ENCODE measurements at regions not wholly inside any gene's neighbourhood (a gene's known extent, or its start where the extent isn't known, plus 50 kb on each side); places are given as distances from the start of the nearest gene placed in this dataset.

DNA sequence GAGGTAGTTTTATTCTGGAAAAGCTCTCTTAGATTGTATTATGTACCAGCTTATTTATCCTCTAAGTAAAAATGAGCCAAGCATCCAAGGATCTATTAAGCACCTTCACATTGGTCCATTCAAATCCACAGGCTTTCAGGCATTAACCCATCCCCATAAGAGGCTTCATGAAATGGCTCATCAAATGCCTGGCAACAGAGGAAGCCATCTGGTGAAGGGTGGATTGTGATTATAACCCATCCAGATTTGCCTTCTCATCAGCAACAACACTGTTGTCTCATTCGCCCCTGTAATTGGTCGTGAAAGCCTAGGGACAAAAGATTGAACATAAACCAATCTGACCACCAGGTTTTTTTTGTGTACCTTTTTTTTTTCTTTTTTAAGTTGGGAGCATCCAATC lies 134.3 kb upstream of the TACR1 start:
- Histone ChIP-seq H3K36me3 (no peaks in the 10 kb centered on the region), H3K27ac (no peak overlapping the region), H3K9me3 (no peaks in the 10 kb centered on the region), H3K27me3 (no peaks in the 10 kb centered on the region), H3K4me3 (ENCODE audit: low read depth in 1 of 2, low read length in 1 of 2) (no peak overlapping the region), H3K4me1 (ENCODE audit: control insufficient read depth in 1 of 2, insufficient read depth in 1 of 2, low read depth in 1 of 2, low read length in 1 of 2) (no peaks in the 10 kb centered on the region)
- TF ChIP-seq, protein P1, sequence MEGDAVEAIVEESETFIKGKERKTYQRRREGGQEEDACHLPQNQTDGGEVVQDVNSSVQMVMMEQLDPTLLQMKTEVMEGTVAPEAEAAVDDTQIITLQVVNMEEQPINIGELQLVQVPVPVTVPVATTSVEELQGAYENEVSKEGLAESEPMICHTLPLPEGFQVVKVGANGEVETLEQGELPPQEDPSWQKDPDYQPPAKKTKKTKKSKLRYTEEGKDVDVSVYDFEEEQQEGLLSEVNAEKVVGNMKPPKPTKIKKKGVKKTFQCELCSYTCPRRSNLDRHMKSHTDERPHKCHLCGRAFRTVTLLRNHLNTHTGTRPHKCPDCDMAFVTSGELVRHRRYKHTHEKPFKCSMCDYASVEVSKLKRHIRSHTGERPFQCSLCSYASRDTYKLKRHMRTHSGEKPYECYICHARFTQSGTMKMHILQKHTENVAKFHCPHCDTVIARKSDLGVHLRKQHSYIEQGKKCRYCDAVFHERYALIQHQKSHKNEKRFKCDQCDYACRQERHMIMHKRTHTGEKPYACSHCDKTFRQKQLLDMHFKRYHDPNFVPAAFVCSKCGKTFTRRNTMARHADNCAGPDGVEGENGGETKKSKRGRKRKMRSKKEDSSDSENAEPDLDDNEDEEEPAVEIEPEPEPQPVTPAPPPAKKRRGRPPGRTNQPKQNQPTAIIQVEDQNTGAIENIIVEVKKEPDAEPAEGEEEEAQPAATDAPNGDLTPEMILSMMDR (IDR thresholded peaks at IDR 0.05), result no peak

DNA sequence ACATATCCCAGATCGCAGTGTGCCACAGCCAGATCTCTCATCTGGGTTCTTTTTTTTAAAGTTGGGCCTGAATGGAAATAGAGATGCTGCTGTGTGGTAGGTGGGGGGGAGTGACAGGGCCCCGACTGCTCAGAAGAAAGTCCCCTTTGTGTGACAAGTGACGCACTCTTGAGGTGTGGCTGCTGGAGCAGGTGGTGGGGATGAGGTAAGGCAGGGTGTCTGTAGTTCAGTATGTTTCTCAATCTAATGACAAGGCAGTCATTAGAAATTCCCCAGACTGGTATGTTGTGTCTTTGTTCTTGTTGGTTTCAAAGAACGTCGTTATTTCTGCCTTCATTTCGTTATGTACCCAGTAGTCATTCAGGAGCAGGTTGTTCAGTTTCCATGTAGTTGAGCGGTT lies 128.8 kb upstream of the TACR1 start:
- Histone ChIP-seq H3K36me3 (no peaks in the 10 kb centered on the region), H3K9me3 (no peaks in the 10 kb centered on the region), H3K27ac (no peak overlapping the region), H3K27me3 (no peaks in the 10 kb centered on the region), H3K4me3 (ENCODE audit: low read depth in 1 of 2, low read length in 1 of 2) (no peak overlapping the region), H3K4me1 (ENCODE audit: control insufficient read depth in 1 of 2, insufficient read depth in 1 of 2, low read depth in 1 of 2, low read length in 1 of 2) (no peaks in the 10 kb centered on the region)
- TF ChIP-seq, protein P1 (IDR thresholded peaks at IDR 0.05), result no peak

DNA sequence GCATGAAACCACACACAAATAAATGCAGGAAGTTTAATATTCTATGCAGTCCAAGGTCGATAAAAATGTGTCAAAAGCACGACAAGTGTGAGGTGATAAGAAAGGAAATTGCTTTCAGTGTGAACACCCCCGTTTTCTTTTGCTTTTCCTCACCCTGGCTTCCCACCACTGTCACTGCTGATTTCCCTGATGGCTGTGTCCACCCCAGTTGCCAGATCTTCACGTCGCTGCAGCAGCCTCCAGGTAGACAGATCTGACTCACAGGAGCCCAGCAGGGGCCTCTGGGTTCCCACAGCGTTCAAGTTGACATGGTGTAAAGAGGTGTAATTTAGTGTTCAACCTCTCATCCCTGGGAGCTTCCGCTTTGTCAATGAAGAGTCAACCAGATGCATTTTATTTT lies 128.0 kb upstream of the TACR1 start:
- TF ChIP-seq, protein P1 (IDR thresholded peaks at IDR 0.05), result no peak
- H3K4me3 ChIP-seq (ENCODE audit: low read depth in 1 of 2, low read length in 1 of 2), result no peak overlapping the region
- no peaks in the 10 kb centered on the region for H3K4me1 ChIP-seq (ENCODE audit: control insufficient read depth in 1 of 2, insufficient read depth in 1 of 2, low read depth in 1 of 2, low read length in 1 of 2)
- H3K27me3 ChIP-seq, result no peaks in the 10 kb centered on the region
- no peak overlapping the region for H3K27ac ChIP-seq
- H3K36me3 ChIP-seq, result no peaks in the 10 kb centered on the region
- H3K9me3 ChIP-seq, result no peaks in the 10 kb centered on the region

DNA sequence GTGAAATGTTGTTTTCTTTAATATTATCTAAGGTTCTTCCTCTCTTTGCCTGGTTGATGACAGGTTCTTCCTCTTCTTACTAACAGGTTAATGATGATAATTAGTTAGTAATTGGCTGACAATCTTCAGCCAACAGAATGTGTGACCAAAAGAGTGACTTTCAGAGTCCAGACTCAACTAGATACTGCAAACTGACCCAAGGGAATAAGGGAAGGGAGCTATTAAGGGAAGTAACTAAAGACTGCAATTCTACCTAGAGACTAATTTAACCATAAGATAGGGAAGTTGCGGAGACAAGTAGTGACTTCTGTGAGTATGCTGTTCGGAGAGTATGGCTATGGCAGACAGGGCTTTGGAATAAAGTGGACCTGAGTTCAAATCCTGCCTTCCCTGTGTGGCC lies 127.3 kb upstream of the TACR1 start:
- TF ChIP-seq, protein P1 (IDR thresholded peaks at IDR 0.05), result no peak
- Histone ChIP-seq H3K9me3 (no peaks in the 10 kb centered on the region), H3K27me3 (no peaks in the 10 kb centered on the region)

DNA sequence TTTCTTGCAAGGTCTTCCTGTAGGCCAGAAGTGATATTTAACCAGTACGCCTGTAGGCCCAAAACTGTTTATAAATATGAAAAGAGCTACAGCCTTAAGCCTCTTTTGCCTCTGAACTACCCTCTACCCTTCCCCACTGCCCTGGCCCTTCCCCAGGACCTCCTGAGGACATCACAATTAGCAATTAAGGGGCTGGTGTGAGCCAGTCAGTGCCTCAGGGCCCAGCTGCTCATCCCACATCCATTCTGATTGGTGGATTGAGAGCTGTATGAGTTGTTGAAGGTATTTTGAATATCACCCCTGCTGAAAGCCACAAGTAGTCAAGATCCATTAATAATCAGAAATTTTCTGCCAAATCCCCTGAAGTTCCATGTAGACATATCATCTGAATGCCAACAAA lies 126.3 kb upstream of the TACR1 start:
- H3K9me3 ChIP-seq, result no peaks in the 10 kb centered on the region

More for the DNA sequence above, 127.3 kb upstream of the TACR1 start:
- Histone ChIP-seq H3K4me1 (ENCODE audit: control insufficient read depth in 1 of 2, insufficient read depth in 1 of 2, low read depth in 1 of 2, low read length in 1 of 2) (no peaks in the 10 kb centered on the region), H3K36me3 (no peaks in the 10 kb centered on the region), H3K4me3 (ENCODE audit: low read depth in 1 of 2, low read length in 1 of 2) (no peak overlapping the region), H3K27ac (no peak overlapping the region)

More for the DNA sequence above, 126.3 kb upstream of the TACR1 start:
- Histone ChIP-seq H3K4me1 (ENCODE audit: control insufficient read depth in 1 of 2, insufficient read depth in 1 of 2, low read depth in 1 of 2, low read length in 1 of 2) (no peaks in the 10 kb centered on the region), H3K4me3 (ENCODE audit: low read depth in 1 of 2, low read length in 1 of 2) (no peak overlapping the region), H3K27ac (no peak overlapping the region), H3K36me3 (no peaks in the 10 kb centered on the region), H3K27me3 (no peaks in the 10 kb centered on the region)
- TF ChIP-seq, protein P1 (IDR thresholded peaks at IDR 0.05), result no peak

Measured in neutrophil (primary cell).